GM12865 (cell line): ENCODE measurements at regions not wholly inside any gene's neighbourhood (a gene's known extent, or its start where the extent isn't known, plus 50 kb on each side); places are given as distances from the start of the nearest gene placed in this dataset.

Source experiments
- DNase-seq: peaks from one replicate; pipeline ENCODE4 v3.0.0; 2010; ENCODE audit warnings: low read depth
- H3K4me3 ChIP-seq: 2 replicates; pipeline ENCODE4 v1.5.1; 2011; ENCODE audit warnings: mild to moderate bottlenecking, low read depth, low read length, control low read depth
- CTCF ChIP-seq: IDR thresholded peaks from 2 replicates; pipeline ENCODE4 v1.5.1; 2011; ENCODE audit warnings: low read length, control low read depth, low read depth, inconsistent platforms; ENCODE audit not compliant: insufficient read depth; ENCODE audit errors: missing control alignments

- DNase-seq, result no peak
Observed at GRCh38 chr7:96410126-96410839, 88.4 kb upstream of the SLC25A13 start.

GRCh38 chr7:96408881-96409280 is 87.0 kb upstream of the SLC25A13 start:
- no peak overlapping the region for H3K4me3 ChIP-seq
- no peak for DNase-seq
- no peak for TF ChIP-seq CTCF

More at GRCh38 chr7:96410126-96410839, 88.4 kb upstream of the SLC25A13 start:
- no peak overlapping the region for H3K4me3 ChIP-seq
- no peak for TF ChIP-seq CTCF

- DNase-seq, result no peak
Observed at GRCh38 chr7:96407427-96407826, 85.5 kb upstream of the SLC25A13 start.

GRCh38 chr7:96402913-96403312 is 81.0 kb upstream of the SLC25A13 start:
- no peak for TF ChIP-seq CTCF
- no peak for DNase-seq
- H3K4me3 ChIP-seq, result no peak overlapping the region

More at GRCh38 chr7:96407427-96407826, 85.5 kb upstream of the SLC25A13 start:
- TF ChIP-seq CTCF, result no peak
- H3K4me3 ChIP-seq, result no peak overlapping the region

DNA sequence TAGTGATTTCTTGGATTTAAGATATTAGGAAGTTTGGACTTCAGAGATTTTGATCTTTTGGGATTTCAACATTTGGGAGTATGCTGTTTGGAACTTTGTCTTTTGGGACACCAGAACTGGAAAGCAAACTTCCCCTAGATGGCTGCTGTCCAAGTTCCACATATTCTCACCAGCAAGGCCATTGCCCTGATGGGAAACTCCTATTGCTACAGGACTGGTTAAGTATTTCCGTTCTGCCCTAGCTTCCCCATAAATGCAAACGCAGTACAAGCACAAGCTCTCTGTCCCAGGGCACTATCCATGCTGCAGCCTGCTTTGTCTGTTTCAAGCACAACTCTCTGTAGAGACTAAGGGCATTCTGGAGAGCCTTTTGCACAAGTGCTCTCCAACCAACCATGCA is 79.3 kb upstream of the SLC25A13 start:
- TF ChIP-seq CTCF, result no peak
- DNase-seq, result no peak

DNA sequence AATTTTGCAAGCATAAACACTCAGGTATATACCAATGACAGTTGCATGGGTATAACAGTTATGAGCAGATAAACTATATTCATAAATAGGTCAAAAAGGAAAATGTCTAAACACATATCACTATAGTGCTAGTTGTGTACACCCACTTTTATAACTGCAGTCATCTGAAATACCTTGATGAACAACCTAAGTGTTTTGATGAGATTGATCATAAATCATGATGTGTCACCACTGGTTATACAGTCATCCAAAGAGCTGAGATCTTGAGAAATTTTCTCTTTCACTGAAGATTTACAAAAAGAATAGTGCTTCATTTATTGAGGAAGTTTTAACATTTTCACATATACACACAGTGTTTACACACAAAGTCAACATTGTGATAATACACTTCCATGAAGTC is 78.6 kb upstream of the SLC25A13 start:
- no peak overlapping the region for H3K4me3 ChIP-seq
- DNase-seq, result no peak
- TF ChIP-seq CTCF, result no peak

More for the DNA sequence above, 79.3 kb upstream of the SLC25A13 start:
- H3K4me3 ChIP-seq, result no peak overlapping the region

DNA sequence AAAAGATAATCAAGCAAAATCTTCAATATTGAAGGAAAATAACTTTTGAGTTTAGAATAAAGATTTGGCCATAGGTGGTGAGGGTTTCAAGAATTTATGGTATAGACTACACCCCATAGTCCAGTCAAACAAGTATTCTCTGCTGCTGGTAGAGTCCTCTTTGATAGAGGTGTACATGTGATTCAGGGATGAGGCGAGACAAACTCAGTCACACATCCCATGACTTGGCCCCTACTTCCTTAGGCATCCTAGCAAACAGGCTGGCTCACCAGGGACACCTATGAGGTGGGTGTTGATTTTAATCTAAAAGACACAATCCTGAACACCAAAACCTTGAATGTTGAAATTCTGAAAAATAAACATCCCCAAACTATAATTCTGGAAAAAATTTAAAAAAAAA is 78.1 kb upstream of the SLC25A13 start:
- TF ChIP-seq CTCF, result no peak
- no peak for DNase-seq
- H3K4me3 ChIP-seq, result no peak overlapping the region
